ENCODE measurements at regions not wholly inside any gene's neighbourhood (a gene's known extent, or its start where the extent isn't known, plus 50 kb on each side); places are given as distances from the start of the nearest gene placed in this dataset.

- no peak for DNase-seq (ENCODE audit: low read depth in 1 of 2, low spot score in 1 of 2)
- Histone ChIP-seq H3K36me3 (no peaks in the 10 kb centered on the region), H3K9me3 (ENCODE audit: low read depth) (no peaks in the 10 kb centered on the region), H3K4me3 (no peak overlapping the region), H3K27ac (no peak overlapping the region), H3K27me3 (no peaks in the 10 kb centered on the region), H3K4me1 (ENCODE audit: low read depth) (no peaks in the 10 kb centered on the region)
- TF ChIP-seq CTCF (IDR thresholded peaks at IDR 0.05; ENCODE audit: low read depth, low read length): no peak
Measured at GRCh38 chr22:27115816-27116256, 458.4 kb downstream of the MIAT start.

GRCh38 chr22:27116312-27117086, 459.1 kb downstream of the MIAT start:
- Histone ChIP-seq H3K4me3 (no peak overlapping the region), H3K9me3 (ENCODE audit: low read depth) (no peaks in the 10 kb centered on the region), H3K36me3 (no peaks in the 10 kb centered on the region), H3K4me1 (ENCODE audit: low read depth) (no peaks in the 10 kb centered on the region), H3K27ac (no peak overlapping the region), H3K27me3 (no peaks in the 10 kb centered on the region)
- DNase-seq (ENCODE audit: low read depth in 1 of 2, low spot score in 1 of 2): no peak
- TF ChIP-seq CTCF (IDR thresholded peaks at IDR 0.05; ENCODE audit: low read depth, low read length): no peak

- no peak for TF ChIP-seq CTCF (IDR thresholded peaks at IDR 0.05; ENCODE audit: low read depth, low read length)
- no peaks in the 10 kb centered on the region for H3K27me3 ChIP-seq
- DNase-seq (ENCODE audit: low read depth in 1 of 2, low spot score in 1 of 2): no peak
- H3K36me3 ChIP-seq: no peaks in the 10 kb centered on the region
- no peak overlapping the region for H3K4me3 ChIP-seq
- H3K9me3 ChIP-seq (ENCODE audit: low read depth): no peaks in the 10 kb centered on the region
- no peaks in the 10 kb centered on the region for H3K4me1 ChIP-seq (ENCODE audit: low read depth)
- no peak overlapping the region for H3K27ac ChIP-seq
Measured at GRCh38 chr22:27120036-27120435, 462.6 kb downstream of the MIAT start.

GRCh38 chr22:27122574-27122973, 465.2 kb downstream of the MIAT start:
- Histone ChIP-seq H3K36me3 (no peaks in the 10 kb centered on the region), H3K27me3 (peaks cover 7% of the 10 kb centered on the region), H3K4me1 (ENCODE audit: low read depth) (no peaks in the 10 kb centered on the region), H3K9me3 (ENCODE audit: low read depth) (no peaks in the 10 kb centered on the region), H3K4me3 (no peak overlapping the region), H3K27ac (no peak overlapping the region)
- no peak for DNase-seq (ENCODE audit: low read depth in 1 of 2, low spot score in 1 of 2)
- no peak for TF ChIP-seq CTCF (IDR thresholded peaks at IDR 0.05; ENCODE audit: low read depth, low read length)

- Histone ChIP-seq H3K9me3 (ENCODE audit: low read depth) (no peaks in the 10 kb centered on the region), H3K4me1 (ENCODE audit: low read depth) (peaks cover 11% of the 10 kb centered on the region), H3K4me3 (no peak overlapping the region), H3K27me3 (peaks cover 7% of the 10 kb centered on the region), H3K36me3 (no peaks in the 10 kb centered on the region), H3K27ac (no peak overlapping the region)
- no peak for TF ChIP-seq CTCF (IDR thresholded peaks at IDR 0.05; ENCODE audit: low read depth, low read length)
- DNase-seq (ENCODE audit: low read depth in 1 of 2, low spot score in 1 of 2): no peak
Measured at GRCh38 chr22:27123880-27124279, 466.5 kb downstream of the MIAT start.

All from cardiac muscle cell (in vitro differentiated cells and primary cell).